Ascending aorta (tissue), 2 donors: ENCODE measurements at regions not wholly inside any gene's neighbourhood (a gene's known extent, or its start where the extent isn't known, plus 50 kb on each side); places are given as distances from the start of the nearest gene placed in this dataset.

Experiments
- DNase-seq, 2 donors: peaks; one replicate each; pipeline ENCODE4 v3.0.0-alpha.2; 2019; ENCODE audit warnings: low spot score in 2 of 2
- H3K27ac ChIP-seq, 2 donors: fragments of 200-600 bp; sonication (generic); one replicate each; pipeline ENCODE4 v1.5.1; 2016 to 2017; ENCODE audit warnings: mild to moderate bottlenecking in 1 of 2
- H3K27me3 ChIP-seq: fragments of 200-600 bp; sonication (generic); one replicate; pipeline ENCODE4 v1.5.1; 2017
- H3K36me3 ChIP-seq, 2 donors: fragments of 200-600 bp; sonication (generic); one replicate each; pipeline ENCODE4 v1.5.1; 2016
- H3K4me1 ChIP-seq, 2 donors: fragments of 200-600 bp; sonication (generic); one replicate each; pipeline ENCODE4 v1.5.1; 2016 to 2017; ENCODE audit warnings: mild to moderate bottlenecking in 1 of 2
- H3K4me3 ChIP-seq, 2 donors: fragments of 200-600 bp; sonication (generic); one replicate each; pipeline ENCODE4 v1.5.1; 2016 to 2017; ENCODE audit warnings: mild to moderate bottlenecking in 1 of 2
- H3K9me3 ChIP-seq, 2 donors: fragments of 200-600 bp; sonication (generic); one replicate each; pipeline ENCODE4 v1.5.1; 2016
- CTCF ChIP-seq, 3 experiments: fragments of 200-600 bp in 2 of 3; fragments of 450-650 bp in 1 of 3; sonication (generic) in 2 of 3; IDR thresholded peaks; one replicate each; pipeline ENCODE4 v1.5.1; 2016 to 2019; ENCODE audit warnings: antibody characterized with exemption in 3 of 3, mild to moderate bottlenecking in 1 of 3, moderate library complexity in 1 of 3
- intact Hi-C: fragments of 100-400 bp; cut with DNase I; formaldehyde crosslinking; loops from one replicate; pipeline ENCODE4 v1.15.1; 2023

DNA sequence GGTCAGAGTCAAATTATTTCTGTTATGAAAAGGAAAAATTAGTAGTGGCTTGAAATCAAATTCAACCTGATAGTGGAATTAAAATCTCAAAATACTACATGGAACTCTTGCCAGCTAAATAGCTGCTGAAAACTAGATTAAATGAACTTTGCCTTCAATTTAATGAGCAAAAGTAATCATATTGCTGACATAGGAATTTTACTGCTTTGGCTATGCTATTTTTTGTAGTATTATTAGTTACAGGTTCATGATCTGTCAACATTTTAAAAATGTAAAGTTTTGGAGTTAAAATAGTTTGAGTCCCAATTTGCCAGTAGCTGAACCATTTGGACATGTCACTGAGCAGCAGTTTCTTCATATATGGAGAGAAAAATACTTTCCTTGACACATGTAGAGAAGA, 81.4 kb downstream of the RERGL start:
- Histone ChIP-seq H3K4me3 (no peak overlapping the region), H3K36me3 (no peaks in the 10 kb centered on the region), H3K27ac (no peak overlapping the region), H3K4me1 (no peaks in the 10 kb centered on the region), H3K27me3 (no peaks in the 10 kb centered on the region), H3K9me3 (no peaks in the 10 kb centered on the region)
- TF ChIP-seq CTCF (IDR thresholded peaks at IDR 0.05), result no peak
- no peak for DNase-seq
- intact Hi-C loops, result no loop called here

DNA sequence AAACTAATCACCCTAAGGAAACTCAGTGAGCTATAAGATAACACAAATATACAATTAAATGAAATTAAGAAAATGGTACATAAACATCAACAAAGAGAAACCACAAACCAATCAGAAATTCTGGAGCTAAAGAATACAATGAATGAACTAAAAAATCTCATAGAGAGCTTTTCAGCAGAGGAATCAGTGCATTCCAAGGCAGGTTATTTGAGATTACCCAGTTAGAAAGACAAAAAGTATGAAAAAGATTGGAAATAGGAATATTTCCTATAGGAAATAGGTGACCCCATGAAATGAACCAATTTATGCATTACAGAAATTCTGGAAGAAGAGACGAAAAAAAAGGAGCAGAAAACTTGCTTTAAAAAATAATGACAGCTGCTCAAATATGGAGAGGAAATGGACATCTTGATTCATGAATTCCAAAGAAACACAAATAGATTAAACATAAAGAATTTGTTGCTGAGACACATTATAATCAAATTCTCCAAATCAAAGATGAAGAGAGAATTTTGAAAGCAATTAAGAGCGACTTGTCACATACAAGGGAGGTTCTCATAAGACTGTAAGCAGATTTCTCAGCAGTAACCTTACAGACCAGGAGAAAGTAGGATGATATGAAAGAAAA, 90.7 kb downstream of the RERGL start:
- DNase-seq, result no peak
- Histone ChIP-seq H3K36me3 (no peaks in the 10 kb centered on the region), H3K27me3 (no peaks in the 10 kb centered on the region), H3K27ac (no peak overlapping the region), H3K4me1 (no peaks in the 10 kb centered on the region), H3K4me3 (no peak overlapping the region), H3K9me3 (peaks cover 0 to 14% of the 10 kb centered on the region in 2 donors)
- intact Hi-C loops, result no loop called here
- TF ChIP-seq CTCF (IDR thresholded peaks at IDR 0.05), result no peak

DNA sequence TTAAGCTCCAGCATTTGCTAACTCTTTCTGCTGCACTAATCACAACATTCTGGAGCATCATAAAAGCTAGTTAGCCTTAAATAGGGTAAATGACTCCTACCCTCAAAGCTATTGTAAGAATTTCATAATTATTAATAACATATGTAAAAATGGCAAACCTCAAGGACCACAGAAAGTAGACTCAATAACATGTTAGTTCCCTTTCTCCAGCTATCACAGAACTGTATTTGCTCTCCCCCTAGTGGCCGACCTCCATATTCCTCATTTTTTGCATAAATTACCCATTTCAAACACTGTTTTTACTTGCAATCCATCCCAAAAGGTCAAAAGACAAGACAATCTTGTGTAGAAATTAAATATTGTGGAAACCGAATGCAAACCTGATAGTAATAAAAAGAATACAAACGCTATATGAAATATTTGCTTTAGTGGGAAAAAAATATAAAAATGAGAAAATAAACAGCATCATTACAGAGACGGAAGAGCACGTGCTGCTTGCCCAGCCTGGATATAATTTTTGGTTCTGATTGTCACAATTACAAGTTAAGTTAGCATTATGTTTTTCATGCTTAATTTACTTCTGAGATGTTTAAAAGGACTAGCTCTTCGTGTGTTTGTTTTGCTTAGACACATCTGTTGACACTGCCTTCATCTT, 97.9 kb downstream of the RERGL start:
- no peaks in the 10 kb centered on the region for H3K9me3 ChIP-seq
- no peaks in the 10 kb centered on the region for H3K27me3 ChIP-seq
- H3K36me3 ChIP-seq, result no peaks in the 10 kb centered on the region
- no peak overlapping the region for H3K27ac ChIP-seq
- TF ChIP-seq CTCF (IDR thresholded peaks at IDR 0.05), result peak in 1 of 3 experiments; percentile 48
- no peak overlapping the region for H3K4me3 ChIP-seq
- intact Hi-C loops, result no loop called here
- H3K4me1 ChIP-seq, result no peaks in the 10 kb centered on the region
- DNase-seq, result no peak

DNA sequence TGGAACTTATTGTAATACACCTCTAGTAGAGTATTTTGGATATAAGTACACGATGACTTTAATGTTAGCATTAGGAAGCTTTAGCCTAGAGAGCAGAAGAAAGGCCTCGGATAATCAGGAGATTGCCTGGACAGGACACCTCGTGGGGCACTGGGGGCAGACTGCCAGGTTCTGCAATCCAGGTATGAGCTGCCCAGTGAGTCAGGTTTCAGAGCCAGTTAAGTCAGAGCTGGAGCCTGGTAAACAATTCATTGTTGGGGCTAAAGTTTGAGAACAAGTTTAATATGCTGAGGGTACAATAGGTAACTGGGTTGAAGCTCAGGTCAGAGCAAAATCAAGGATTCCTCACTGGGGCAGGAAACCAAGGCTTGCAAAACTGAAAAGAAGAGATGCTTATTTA, 107.4 kb downstream of the RERGL start:
- H3K9me3 ChIP-seq, result no peaks in the 10 kb centered on the region
- H3K4me1 ChIP-seq, result no peaks in the 10 kb centered on the region
- no peak for TF ChIP-seq CTCF (IDR thresholded peaks at IDR 0.05)
- no peak for DNase-seq
- no peaks in the 10 kb centered on the region for H3K27me3 ChIP-seq
- H3K4me3 ChIP-seq, result no peak overlapping the region
- H3K27ac ChIP-seq, result no peak overlapping the region
- intact Hi-C loops, result no loop called here
- no peaks in the 10 kb centered on the region for H3K36me3 ChIP-seq

GRCh38 chr12:17976202-17976601, 113.8 kb downstream of the RERGL start:
- no peak for DNase-seq
- no peak for TF ChIP-seq CTCF (IDR thresholded peaks at IDR 0.05)
- H3K36me3 ChIP-seq, result no peaks in the 10 kb centered on the region
- H3K4me3 ChIP-seq, result no peak overlapping the region
- H3K9me3 ChIP-seq, result no peaks in the 10 kb centered on the region
- H3K27ac ChIP-seq, result no peak overlapping the region
- no peaks in the 10 kb centered on the region for H3K4me1 ChIP-seq
- intact Hi-C loops, result no loop called here
- H3K27me3 ChIP-seq, result no peaks in the 10 kb centered on the region
